H1 (cell line): ENCODE measurements at regions not wholly inside any gene's neighbourhood (a gene's known extent, or its start where the extent isn't known, plus 50 kb on each side); places are given as distances from the start of the nearest gene placed in this dataset.

Source experiments
- CHD7 ChIP-seq: fragments of 300-600 bp; sonication (generic); IDR thresholded peaks from 2 replicates; pipeline ENCODE4 v1.7.1; 2012; ENCODE audit warnings: low read length, moderate library complexity, mild to moderate bottlenecking, inconsistent platforms; ENCODE audit not compliant: insufficient replicate concordance
- HDAC6 ChIP-seq: IDR thresholded peaks from one replicate; pipeline ENCODE4 v1.7.1; 2012; ENCODE audit warnings: low read depth, mild to moderate bottlenecking, inconsistent platforms, low read length, moderate library complexity
- JUND ChIP-seq: IDR thresholded peaks from 2 replicates; pipeline ENCODE4 v1.6.1; 2011; ENCODE audit warnings: mild to moderate bottlenecking, improper control_type of control experiment, low read length
- SIRT6 ChIP-seq: IDR thresholded peaks from one replicate; pipeline ENCODE4 v1.7.1; 2012; ENCODE audit warnings: low read length, inconsistent platforms
- TEAD4 ChIP-seq: IDR thresholded peaks from 2 replicates; pipeline ENCODE4 v1.6.1; 2012; ENCODE audit warnings: low read depth, low read length, inconsistent platforms, mixed read lengths
- USF2 ChIP-seq: IDR thresholded peaks from 2 replicates; pipeline ENCODE4 v1.6.1; 2011; ENCODE audit warnings: low read length, improper control_type of control experiment

- TF ChIP-seq CHD7, result no peak
- TF ChIP-seq JUND, result no peak
- no peak for TF ChIP-seq SIRT6
- TF ChIP-seq TEAD4, result no peak
- no peak for TF ChIP-seq USF2
- TF ChIP-seq HDAC6, result no peak
These were observed 802.5 kb upstream of the DPPA4 start (continued) for GRCh38 chr3:110139821-110140220.
